Activated naive CD4-positive, alpha-beta T cell treated with anti-CD3 and anti-CD28 coated beads, Interleukin-2, amount 50 U/mL, for 72 hours (primary cell): ENCODE measurements at regions not wholly inside any gene's neighbourhood (a gene's known extent, or its start where the extent isn't known, plus 50 kb on each side); places are given as distances from the start of the nearest gene placed in this dataset.
"Not testable (repeated sequence)": the region's sequence is repeated elsewhere in the genome, so short reads cannot be mapped to it uniquely, and the experiment has no call there.

ENCODE experiments used
- ATAC-seq, 2 donors: fragments of 150-1000 bp; cut with Tn5 transposase; 2 replicates each; pipeline ENCODE4 v1.10.0; 2021; ENCODE audit warnings: mild to moderate bottlenecking in 2 of 2, moderate library complexity in 2 of 2
- DNase-seq, 2 donors: peaks; one replicate each; pipeline ENCODE4 v3.0.0; 2021 to 2022; ENCODE audit warnings: low spot score in 2 of 2
- H3K27ac Mint-ChIP-seq, 2 donors: one replicate each; pipeline ENCODE4 v1.8.0; 2022; ENCODE audit warnings: mild to moderate bottlenecking in 2 of 2, mixed read lengths in 2 of 2
- H3K36me3 Mint-ChIP-seq, 2 donors: one replicate each; pipeline ENCODE4 v1.8.0; 2022; ENCODE audit warnings: mixed read lengths in 2 of 2
- H3K9me3 Mint-ChIP-seq, 2 donors: one replicate each; pipeline ENCODE4 v1.8.0; 2022; ENCODE audit warnings: mixed read lengths in 2 of 2

- Mint-ChIP-seq H3K9me3 (peaks cover 0 to 5% of the 10 kb centered on the region in 2 donors), H3K27ac (no peak overlapping the region), H3K36me3 (no peaks in the 10 kb centered on the region)
- ATAC-seq = no peak
- no peak for DNase-seq
Observed at GRCh38 chr4:173753408-173753807, 223.4 kb upstream of the HAND2 start.

GRCh38 chr4:173752610-173753230 lies 222.7 kb upstream of the HAND2 start:
- DNase-seq = peak in 1 of 2 donors; percentile 56
- Mint-ChIP-seq H3K9me3 (peaks cover 0 to 5% of the 10 kb centered on the region in 2 donors), H3K36me3 (no peaks in the 10 kb centered on the region), H3K27ac (no peak overlapping the region)
- ATAC-seq = no peak

GRCh38 chr4:173748353-173748752 lies 218.3 kb upstream of the HAND2 start:
- H3K27ac Mint-ChIP-seq = no peak overlapping the region
- H3K36me3 Mint-ChIP-seq = no peaks in the 10 kb centered on the region
- peaks cover 0 to 5% of the 10 kb centered on the region in 2 donors for H3K9me3 Mint-ChIP-seq
- DNase-seq (no peak), ATAC-seq (no peak)

GRCh38 chr4:173747537-173748257 lies 217.7 kb upstream of the HAND2 start:
- DNase-seq (no peak), ATAC-seq (no peak)
- Mint-ChIP-seq H3K9me3 (peaks cover 0 to 5% of the 10 kb centered on the region in 2 donors), H3K27ac (no peak overlapping the region), H3K36me3 (no peaks in the 10 kb centered on the region)

DNA sequence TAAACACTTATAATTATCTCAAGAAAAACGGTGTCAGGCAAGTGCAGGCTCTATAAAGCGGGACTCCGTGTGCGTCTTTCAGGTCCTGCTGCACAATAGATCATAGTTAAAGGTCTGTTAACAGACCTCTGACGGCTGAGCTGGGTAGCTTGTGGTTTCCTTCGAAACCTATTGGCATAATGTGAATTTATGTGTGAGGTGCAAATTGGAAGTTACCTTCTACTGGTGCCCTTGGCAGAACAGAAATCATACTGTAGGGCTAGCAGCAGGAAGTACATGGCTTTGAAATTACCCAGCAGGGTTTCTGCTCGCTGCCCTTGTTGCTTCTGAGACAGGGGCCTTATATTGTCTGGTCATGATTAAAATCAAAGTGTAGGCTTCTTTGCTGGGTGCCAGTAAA lies 216.4 kb upstream of the HAND2 start:
- no peaks in the 10 kb centered on the region for H3K36me3 Mint-ChIP-seq

GRCh38 chr4:173745765-173746164 lies 215.7 kb upstream of the HAND2 start:
- Mint-ChIP-seq H3K27ac (no peak overlapping the region), H3K36me3 (no peaks in the 10 kb centered on the region), H3K9me3 (peaks cover 0 to 5% of the 10 kb centered on the region in 2 donors)
- DNase-seq (no peak), ATAC-seq (no peak)

More for the DNA sequence above, 216.4 kb upstream of the HAND2 start:
- Mint-ChIP-seq H3K9me3 (peaks cover 0 to 5% of the 10 kb centered on the region in 2 donors), H3K27ac (no peak overlapping the region)
- DNase-seq = no peak
- no peak for ATAC-seq

DNA sequence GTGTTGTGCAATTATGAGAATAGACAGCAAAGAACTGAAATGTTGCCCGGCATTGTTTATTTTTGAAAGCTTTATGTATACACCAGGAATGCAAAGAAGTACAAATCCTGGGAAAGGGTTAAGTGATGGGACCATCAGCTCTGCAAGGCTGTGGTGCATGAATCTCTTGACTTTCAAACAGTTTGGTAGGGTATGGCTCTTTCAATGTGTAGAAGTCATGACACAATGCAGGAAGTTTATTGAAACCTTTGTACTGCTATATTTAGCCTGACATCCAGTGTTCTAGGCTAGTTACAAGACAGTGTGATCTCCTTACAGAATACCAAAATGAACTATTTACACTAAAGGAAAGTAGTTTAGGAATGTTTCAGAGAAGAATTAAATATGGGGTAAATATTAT lies 206.8 kb upstream of the HAND2 start:
- DNase-seq (no peak), ATAC-seq (no peak)
- no peaks in the 10 kb centered on the region for H3K9me3 Mint-ChIP-seq
- H3K36me3 Mint-ChIP-seq = no peaks in the 10 kb centered on the region
- H3K27ac Mint-ChIP-seq = no peak overlapping the region

DNA sequence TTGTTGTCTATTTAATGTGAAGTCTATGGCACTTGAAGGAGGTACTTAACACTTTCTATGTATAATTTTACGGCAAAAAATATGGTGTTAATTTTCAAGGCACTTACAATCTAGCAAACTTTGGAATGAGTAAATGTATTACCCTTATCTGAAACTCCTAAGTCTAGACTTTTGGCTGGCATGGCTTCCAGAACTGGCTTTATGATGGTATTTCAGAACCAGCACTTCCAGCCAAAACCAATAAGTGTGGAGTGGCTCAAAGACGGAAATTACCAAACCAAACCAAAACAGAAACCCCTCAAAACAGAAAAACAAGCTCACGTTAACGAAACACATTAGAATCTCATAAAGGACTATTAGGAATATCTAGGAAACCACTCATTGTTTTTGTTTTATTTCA lies 205.6 kb upstream of the HAND2 start:
- DNase-seq (no peak), ATAC-seq (no peak)
- Mint-ChIP-seq H3K27ac (no peak overlapping the region), H3K9me3 (no peaks in the 10 kb centered on the region), H3K36me3 (no peaks in the 10 kb centered on the region)

DNA sequence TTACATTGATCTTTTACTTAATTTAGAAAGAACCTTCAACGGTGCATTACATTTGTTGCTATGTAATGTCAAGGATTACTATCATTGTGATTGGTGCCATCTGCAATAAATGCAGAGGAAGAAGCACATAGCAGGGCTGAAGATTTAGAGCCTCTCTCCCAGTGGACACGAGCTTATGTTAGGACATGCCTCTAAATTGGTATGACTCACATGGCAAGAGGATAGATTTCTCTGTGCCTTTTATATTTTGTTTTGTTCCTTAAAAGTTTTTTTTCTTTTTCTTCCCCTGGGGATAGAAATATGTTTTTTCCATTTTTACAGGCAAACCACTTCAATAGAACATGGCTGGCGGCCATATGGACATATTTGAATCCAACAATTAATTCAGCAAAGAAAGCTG lies 205.0 kb upstream of the HAND2 start:
- H3K27ac Mint-ChIP-seq = no peak overlapping the region
- no peaks in the 10 kb centered on the region for H3K9me3 Mint-ChIP-seq
- ATAC-seq = no peak
- no peaks in the 10 kb centered on the region for H3K36me3 Mint-ChIP-seq
- DNase-seq = no peak

DNA sequence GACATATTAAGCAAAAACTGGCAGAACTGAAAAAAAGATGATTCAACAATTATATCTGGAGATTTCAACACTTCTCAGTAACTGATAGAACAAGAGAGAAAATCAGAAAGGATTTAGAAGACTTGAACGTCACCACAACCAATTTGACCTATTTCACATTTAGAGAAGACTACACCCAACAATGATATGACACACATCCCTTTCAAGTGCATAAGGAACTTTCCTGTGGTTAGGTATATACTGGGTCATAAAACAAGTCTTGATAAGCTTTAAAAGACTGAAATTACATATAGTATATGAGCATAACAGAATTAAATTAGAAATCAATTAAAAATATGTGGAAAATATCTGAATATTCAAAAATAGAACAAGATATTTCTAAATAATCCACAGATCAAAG lies 201.2 kb upstream of the HAND2 start:
- Mint-ChIP-seq H3K9me3 (peaks cover 8 to 14% of the 10 kb centered on the region in 2 donors), H3K27ac (no peak overlapping the region), H3K36me3 (peaks cover 0 to 4% of the 10 kb centered on the region in 2 donors)
- ATAC-seq (no peak), DNase-seq (no peak)

GRCh38 chr4:173722075-173722474 lies 192.0 kb upstream of the HAND2 start:
- DNase-seq = no peak
- peaks cover 20 to 22% of the 10 kb centered on the region in 2 donors for H3K9me3 Mint-ChIP-seq
- peaks cover 0 to 7% of the 10 kb centered on the region in 2 donors for H3K36me3 Mint-ChIP-seq
- ATAC-seq = no peak
- no peak overlapping the region for H3K27ac Mint-ChIP-seq

- not testable (repeated sequence) for H3K27ac Mint-ChIP-seq, ATAC-seq, DNase-seq, H3K36me3 Mint-ChIP-seq
- H3K9me3 Mint-ChIP-seq = peaks cover 18 to 23% of the 10 kb centered on the region in 2 donors
Observed at GRCh38 chr4:173718504-173718903, 188.5 kb upstream of the HAND2 start.

- Mint-ChIP-seq H3K36me3 (peaks cover 0 to 7% of the 10 kb centered on the region in 2 donors), H3K9me3 (peaks cover 18 to 23% of the 10 kb centered on the region in 2 donors), H3K27ac (no peak overlapping the region)
- DNase-seq (no peak), ATAC-seq (no peak)
Observed at GRCh38 chr4:173717581-173717980, 187.6 kb upstream of the HAND2 start.

- H3K36me3 Mint-ChIP-seq = peaks cover 0 to 6% of the 10 kb centered on the region in 2 donors
- H3K27ac Mint-ChIP-seq = no peak overlapping the region
- no peak for ATAC-seq
- DNase-seq = no peak
- H3K9me3 Mint-ChIP-seq = peaks cover 14 to 21% of the 10 kb centered on the region in 2 donors
Observed at GRCh38 chr4:173714456-173714855, 184.4 kb upstream of the HAND2 start.

DNA sequence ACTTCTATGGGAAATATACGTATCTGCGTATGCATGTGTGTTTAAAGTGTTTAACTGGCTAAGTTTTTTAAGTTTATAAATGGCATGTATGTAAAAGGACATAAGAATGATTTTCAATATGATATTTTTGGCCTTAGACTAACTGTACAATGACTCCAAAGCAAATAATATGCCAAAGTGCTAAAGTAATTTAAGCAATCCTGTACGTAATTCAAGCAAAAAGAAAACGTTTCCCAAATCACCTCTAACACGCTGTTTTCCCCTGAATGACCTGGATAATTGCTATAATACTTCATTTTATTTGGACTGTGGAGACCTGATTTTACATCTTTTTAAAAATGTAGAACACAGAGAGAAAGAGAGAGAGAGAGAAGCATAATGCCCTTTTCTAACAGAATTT lies 183.0 kb upstream of the HAND2 start:
- H3K36me3 Mint-ChIP-seq = no peaks in the 10 kb centered on the region
- H3K27ac Mint-ChIP-seq = no peak overlapping the region
- DNase-seq (no peak), ATAC-seq (no peak)
- peaks cover 3 to 9% of the 10 kb centered on the region in 2 donors for H3K9me3 Mint-ChIP-seq

DNA sequence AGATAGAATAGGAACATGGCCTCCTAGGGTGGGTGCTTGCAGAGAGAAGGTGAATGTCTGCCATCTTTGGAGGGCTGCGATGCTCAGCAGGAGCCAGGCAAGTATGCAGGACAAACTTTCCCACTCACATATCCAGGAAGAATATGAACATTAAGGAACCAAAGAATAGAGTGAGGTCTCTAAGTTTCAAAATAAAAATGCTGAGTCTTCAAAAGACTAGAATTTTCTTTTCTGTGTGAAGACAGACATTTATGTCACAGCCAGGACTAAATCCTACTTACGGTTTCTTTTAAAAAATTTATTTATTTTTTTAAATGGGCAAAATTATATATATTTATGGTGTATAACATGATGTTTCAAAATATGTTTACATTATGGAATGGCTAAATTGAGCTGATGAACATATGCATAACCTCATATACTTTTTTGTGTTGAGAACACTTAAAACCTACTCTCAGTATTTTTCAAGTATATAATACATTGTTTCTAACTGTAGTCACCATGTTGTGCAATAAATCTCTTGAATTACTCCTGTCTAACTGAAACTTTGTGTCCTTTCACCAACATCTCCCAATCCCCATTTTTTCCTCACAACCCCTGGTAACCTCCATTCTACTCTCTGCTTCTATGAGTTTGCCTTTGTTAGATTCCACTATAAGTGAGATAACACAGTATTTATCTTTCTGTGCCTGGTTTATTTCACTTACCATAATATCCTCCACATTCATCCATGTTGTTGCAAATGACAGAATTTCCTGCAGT lies 177.8 kb upstream of the HAND2 start:
- no peak for DNase-seq
- no peak for ATAC-seq
- Mint-ChIP-seq H3K36me3 (no peaks in the 10 kb centered on the region), H3K27ac (no peak overlapping the region), H3K9me3 (peaks cover 0 to 5% of the 10 kb centered on the region in 2 donors)

DNA sequence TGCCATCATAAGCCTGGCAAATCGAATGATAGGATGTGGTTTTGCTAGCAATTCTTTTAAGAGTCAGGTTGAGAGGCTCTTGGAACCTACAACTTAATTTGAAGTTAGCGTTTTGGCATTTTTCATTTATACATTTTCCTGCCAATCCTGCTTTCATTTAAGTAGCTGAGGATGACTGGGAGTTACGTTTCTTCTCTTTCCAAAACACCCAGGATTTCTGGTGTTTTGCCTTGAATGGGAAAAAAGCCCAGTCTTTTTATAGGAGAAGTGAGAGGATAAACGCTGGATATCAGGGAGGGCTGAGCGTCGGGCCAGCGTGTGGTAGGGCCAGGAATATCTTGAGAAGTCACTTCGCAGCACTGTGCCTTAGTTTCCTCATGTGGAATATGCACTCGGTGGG lies 174.2 kb upstream of the HAND2 start:
- Mint-ChIP-seq H3K9me3 (peaks cover 0 to 5% of the 10 kb centered on the region in 2 donors), H3K36me3 (no peaks in the 10 kb centered on the region), H3K27ac (no peak overlapping the region)
- ATAC-seq (no peak), DNase-seq (no peak)
